Gastroesophageal sphincter (tissue), 3 donors: ENCODE measurements at regions not wholly inside any gene's neighbourhood (a gene's known extent, or its start where the extent isn't known, plus 50 kb on each side); places are given as distances from the start of the nearest gene placed in this dataset.

Experiments
- CTCF ChIP-seq, 4 experiments: fragments of 200-600 bp in 2 of 4; fragments of 450-650 bp in 2 of 4; sonication (generic) in 1 of 4; IDR thresholded peaks; one replicate each; pipeline ENCODE4 v1.5.1; 2017 to 2019; ENCODE audit warnings: antibody characterized with exemption in 4 of 4, mild to moderate bottlenecking in 2 of 4, moderate library complexity in 2 of 4
- POLR2AphosphoS5 ChIP-seq: sonication (generic); formaldehyde crosslinking; IDR thresholded peaks from one replicate; pipeline ENCODE4 v1.6.1; 2017; ENCODE audit warnings: antibody characterized with exemption

GRCh38 chr5:158039441-158039840 is 180.5 kb upstream of the CLINT1 start:
- TF ChIP-seq CTCF (IDR thresholded peaks at IDR 0.05) (no peak), POLR2AphosphoS5 (no peak)
